Liver (tissue), 8 donors: ENCODE measurements at regions not wholly inside any gene's neighbourhood (a gene's known extent, or its start where the extent isn't known, plus 50 kb on each side); places are given as distances from the start of the nearest gene placed in this dataset.

Experiments
- DNase-seq: peaks from one replicate; pipeline ENCODE4 v3.0.0-alpha.2; 2017; ENCODE audit warnings: low spot score
- H3K27ac ChIP-seq, 2 donors: one replicate each; pipeline ENCODE4 v1.7.0; 2013; ENCODE audit warnings: inconsistent platforms in 2 of 2, low read length in 2 of 2, control low read depth in 1 of 2, low read depth in 1 of 2, mild to moderate bottlenecking in 1 of 2
- H3K27me3 ChIP-seq, 4 donors: one replicate each; pipeline versions ENCODE4 v1.6.1 to v1.7.0; 2013; ENCODE audit warnings: low read length in 3 of 4, inconsistent platforms in 1 of 4, mild to moderate bottlenecking in 1 of 4, moderate library complexity in 1 of 4; ENCODE audit not compliant: control insufficient read depth in 4 of 4, insufficient read depth in 4 of 4
- H3K36me3 ChIP-seq, 4 donors: one replicate each; pipeline versions ENCODE4 v1.6.1 to v1.7.0; 2013; ENCODE audit warnings: low read length in 3 of 4, mild to moderate bottlenecking in 3 of 4, low read depth in 1 of 4, moderate library complexity in 1 of 4; ENCODE audit not compliant: control insufficient read depth in 4 of 4, insufficient read depth in 3 of 4
- H3K4me1 ChIP-seq, 4 donors: one replicate each; pipeline versions ENCODE4 v1.6.1 to v1.7.0; 2013; ENCODE audit warnings: low read length in 3 of 4, mild to moderate bottlenecking in 3 of 4, moderate library complexity in 1 of 4; ENCODE audit not compliant: control insufficient read depth in 4 of 4, insufficient read depth in 4 of 4
- H3K4me3 ChIP-seq, 3 donors: one replicate each; pipeline versions ENCODE4 v1.6.1 to v1.7.0; 2013; ENCODE audit warnings: low read length in 3 of 3, control low read depth in 1 of 3, low read depth in 1 of 3, mild to moderate bottlenecking in 1 of 3
- H3K9ac ChIP-seq, 2 donors: one replicate each; pipeline ENCODE4 v1.7.0; 2013; ENCODE audit warnings: low read length in 2 of 2, mild to moderate bottlenecking in 2 of 2, moderate library complexity in 2 of 2, control low read depth in 1 of 2, low read depth in 1 of 2
- H3K9me3 ChIP-seq, 4 donors: one replicate each; pipeline versions ENCODE4 v1.6.1 to v1.7.0; 2013; ENCODE audit warnings: low read length in 3 of 4; ENCODE audit not compliant: control insufficient read depth in 4 of 4
- CTCF ChIP-seq: fragments of 150-350 bp; IDR thresholded peaks from 2 replicates; pipeline ENCODE4 v1.5.1; 2017; ENCODE audit warnings: improper control_type of control experiment, low read depth, low read length; ENCODE audit not compliant: missing input control
- EGR1 ChIP-seq, 2 donors: IDR thresholded peaks; 2 replicates each; pipeline ENCODE4 v1.6.1; 2016 to 2018; ENCODE audit warnings: antibody characterized with exemption in 2 of 2, low read depth in 2 of 2
- FOXA1 ChIP-seq: IDR thresholded peaks from 2 replicates; pipeline ENCODE4 v1.6.1; 2016; ENCODE audit warnings: antibody characterized with exemption
- HNF4A ChIP-seq, 2 donors: conservative IDR thresholded peaks; 2 replicates each; pipeline ENCODE4 v1.6.1; 2016; ENCODE audit warnings: antibody characterized with exemption in 2 of 2, mild to moderate bottlenecking in 2 of 2
- JUND ChIP-seq, 2 donors: IDR thresholded peaks; 2 replicates each; pipeline ENCODE4 v1.6.1; 2016; ENCODE audit warnings: antibody characterized with exemption in 2 of 2
- NR2F2 ChIP-seq: IDR thresholded peaks from 2 replicates; pipeline ENCODE4 v1.6.1; 2016; ENCODE audit warnings: antibody characterized with exemption
- RAD21 ChIP-seq, 2 donors: IDR thresholded peaks; 2 replicates each; pipeline ENCODE4 v1.6.1; 2016; ENCODE audit warnings: antibody characterized with exemption in 2 of 2, mild to moderate bottlenecking in 2 of 2
- RXRA ChIP-seq, 2 donors: IDR thresholded peaks; 2 replicates each; pipeline ENCODE4 v1.6.1; 2017 to 2018; ENCODE audit warnings: antibody characterized with exemption in 2 of 2, mild to moderate bottlenecking in 1 of 2
- SP1 ChIP-seq: IDR thresholded peaks from 2 replicates; pipeline ENCODE4 v1.6.1; 2018; ENCODE audit warnings: antibody characterized with exemption, mild to moderate bottlenecking
- YY1 ChIP-seq: IDR thresholded peaks from 2 replicates; pipeline ENCODE4 v1.6.1; 2016; ENCODE audit warnings: antibody characterized with exemption, mild to moderate bottlenecking
- ZBTB33 ChIP-seq: IDR thresholded peaks from 2 replicates; pipeline ENCODE4 v1.6.1; 2016; ENCODE audit warnings: antibody characterized with exemption
- WGBS: extraction: QIAGEN DNeasy Blood & Tissue Kit; methylation state at CpG from one replicate; pipeline ENCODE4 v1.1.7; 2013; 5-methylcytosine and 5-hydroxymethylcytosine counted together
- TF ChIP-seq, protein P1 (sequence below): IDR thresholded peaks from 2 replicates; pipeline ENCODE4 v1.6.1; 2016; ENCODE audit warnings: antibody characterized with exemption
- TF ChIP-seq, protein P2 (sequence below): IDR thresholded peaks from 2 replicates; pipeline ENCODE4 v1.6.1; 2016; ENCODE audit warnings: antibody characterized with exemption, mild to moderate bottlenecking
- TF ChIP-seq, protein P3 (sequence below): IDR thresholded peaks from 2 replicates; pipeline ENCODE4 v1.6.1; 2016; ENCODE audit warnings: antibody characterized with exemption
- donor health status: healthy.
- donor health status: healthy.
- donor health status: healthy.
- donor health status: healthy.
- donor health status: healthy.

DNA sequence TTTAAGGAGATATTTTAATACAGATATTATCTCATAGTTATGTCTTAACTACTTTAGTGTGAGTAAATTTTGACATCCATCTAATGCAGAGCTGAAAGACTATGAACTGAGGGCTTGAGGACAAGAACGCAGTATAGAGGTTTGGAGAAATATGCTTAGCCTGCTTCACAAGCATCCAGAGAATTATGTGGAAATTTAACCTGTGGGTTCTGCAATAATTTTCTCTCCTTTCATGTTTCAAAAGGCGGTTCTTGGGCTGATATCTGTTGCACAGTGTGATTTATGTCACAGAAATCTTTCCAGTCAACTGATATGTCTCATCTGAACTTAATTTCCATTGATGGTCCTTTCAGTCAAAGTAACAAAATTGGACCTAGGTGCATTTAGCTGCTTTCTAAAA, 371.9 kb upstream of the VRK2 start:
- Histone ChIP-seq H3K27me3 (no peaks in the 10 kb centered on the region), H3K4me3 (no peak overlapping the region), H3K4me1 (no peaks in the 10 kb centered on the region), H3K36me3 (no peaks in the 10 kb centered on the region), H3K9ac (no peak overlapping the region), H3K9me3 (no peaks in the 10 kb centered on the region), H3K27ac (no peak overlapping the region)
- DNase-seq = no peak
- no peak for TF ChIP-seq ZBTB33
- no peak for TF ChIP-seq CTCF
- TF ChIP-seq EGR1 (IDR thresholded peaks at IDR 0.05; ENCODE audit: low read depth in 2 of 2) = no peak
- TF ChIP-seq, protein P1, sequence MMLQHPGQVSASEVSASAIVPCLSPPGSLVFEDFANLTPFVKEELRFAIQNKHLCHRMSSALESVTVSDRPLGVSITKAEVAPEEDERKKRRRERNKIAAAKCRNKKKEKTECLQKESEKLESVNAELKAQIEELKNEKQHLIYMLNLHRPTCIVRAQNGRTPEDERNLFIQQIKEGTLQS = no peak
- no peak for TF ChIP-seq SP1
- WGBS = 80% methylated on average over 2 of the region's 2 CpGs

- Histone ChIP-seq H3K4me3 (no peak overlapping the region), H3K4me1 (no peaks in the 10 kb centered on the region), H3K27me3 (no peaks in the 10 kb centered on the region), H3K9ac (no peak overlapping the region), H3K9me3 (no peaks in the 10 kb centered on the region), H3K27ac (no peak overlapping the region), H3K36me3 (no peaks in the 10 kb centered on the region)
- DNase-seq = no peak
- TF ChIP-seq ZBTB33 (no peak), YY1 (no peak), RAD21 (IDR thresholded peaks at IDR 0.05) (no peak), RXRA (IDR thresholded peaks at IDR 0.05) (no peak), CTCF (no peak), FOXA1 (no peak), NR2F2 (no peak), JUND (IDR thresholded peaks at IDR 0.05) (no peak), SP1 (no peak), HNF4A (conservative IDR thresholded peaks at IDR 0.05) (no peak)
- TF ChIP-seq, protein P2, sequence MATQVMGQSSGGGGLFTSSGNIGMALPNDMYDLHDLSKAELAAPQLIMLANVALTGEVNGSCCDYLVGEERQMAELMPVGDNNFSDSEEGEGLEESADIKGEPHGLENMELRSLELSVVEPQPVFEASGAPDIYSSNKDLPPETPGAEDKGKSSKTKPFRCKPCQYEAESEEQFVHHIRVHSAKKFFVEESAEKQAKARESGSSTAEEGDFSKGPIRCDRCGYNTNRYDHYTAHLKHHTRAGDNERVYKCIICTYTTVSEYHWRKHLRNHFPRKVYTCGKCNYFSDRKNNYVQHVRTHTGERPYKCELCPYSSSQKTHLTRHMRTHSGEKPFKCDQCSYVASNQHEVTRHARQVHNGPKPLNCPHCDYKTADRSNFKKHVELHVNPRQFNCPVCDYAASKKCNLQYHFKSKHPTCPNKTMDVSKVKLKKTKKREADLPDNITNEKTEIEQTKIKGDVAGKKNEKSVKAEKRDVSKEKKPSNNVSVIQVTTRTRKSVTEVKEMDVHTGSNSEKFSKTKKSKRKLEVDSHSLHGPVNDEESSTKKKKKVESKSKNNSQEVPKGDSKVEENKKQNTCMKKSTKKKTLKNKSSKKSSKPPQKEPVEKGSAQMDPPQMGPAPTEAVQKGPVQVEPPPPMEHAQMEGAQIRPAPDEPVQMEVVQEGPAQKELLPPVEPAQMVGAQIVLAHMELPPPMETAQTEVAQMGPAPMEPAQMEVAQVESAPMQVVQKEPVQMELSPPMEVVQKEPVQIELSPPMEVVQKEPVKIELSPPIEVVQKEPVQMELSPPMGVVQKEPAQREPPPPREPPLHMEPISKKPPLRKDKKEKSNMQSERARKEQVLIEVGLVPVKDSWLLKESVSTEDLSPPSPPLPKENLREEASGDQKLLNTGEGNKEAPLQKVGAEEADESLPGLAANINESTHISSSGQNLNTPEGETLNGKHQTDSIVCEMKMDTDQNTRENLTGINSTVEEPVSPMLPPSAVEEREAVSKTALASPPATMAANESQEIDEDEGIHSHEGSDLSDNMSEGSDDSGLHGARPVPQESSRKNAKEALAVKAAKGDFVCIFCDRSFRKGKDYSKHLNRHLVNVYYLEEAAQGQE = no peak
- TF ChIP-seq, protein P1 = no peak
- TF ChIP-seq, protein P3, sequence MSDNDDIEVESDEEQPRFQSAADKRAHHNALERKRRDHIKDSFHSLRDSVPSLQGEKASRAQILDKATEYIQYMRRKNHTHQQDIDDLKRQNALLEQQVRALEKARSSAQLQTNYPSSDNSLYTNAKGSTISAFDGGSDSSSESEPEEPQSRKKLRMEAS = no peak
Observed at GRCh38 chr2:57677296-57677695, 369.3 kb upstream of the VRK2 start.
